SK-N-SH (cell line): ENCODE measurements at regions not wholly inside any gene's neighbourhood (a gene's known extent, or its start where the extent isn't known, plus 50 kb on each side); places are given as distances from the start of the nearest gene placed in this dataset.

Experiments used
- CTCF ChIA-PET: fragments of 300-600, 350-600 bp; formaldehyde crosslinking; extraction: SDS; loops from one replicate; lab custom pipeline; 2021; lab: Yijun Ruan, JAX
- POLR2A ChIA-PET: fragments of 350-600 bp; sonication (Branson Sonifier 250); formaldehyde crosslinking; extraction: SDS; loops from one replicate; lab custom pipeline; 2020; ENCODE audit warnings: antibody characterized with exemption, inconsistent platforms; lab: Yijun Ruan, JAX
- DNase-seq: peaks from one replicate; pipeline ENCODE4 v3.0.0; 2012
- H2AFZ ChIP-seq: fragments of 200-600 bp; sonication (generic); 2 replicates; pipeline ENCODE4 v1.8.1; 2016; ENCODE audit warnings: antibody characterized with exemption, mild to moderate bottlenecking, low read depth
- H3F3A ChIP-seq: fragments of 200-600 bp; sonication (generic); replicated peaks from 2 replicates; pipeline ENCODE3; 2016; ENCODE audit warnings: antibody characterized with exemption, mild to moderate bottlenecking; ENCODE audit not compliant: insufficient read depth
- H3K27ac ChIP-seq, 2 experiments: fragments of 200-500 bp in 1 of 2; fragments of 200-600 bp in 1 of 2; sonication (Bioruptor generic) in 1 of 2; sonication (generic), shearing (Covaris generic) in 1 of 2; 2 replicates each; pipeline versions ENCODE4 v1.5.1 to v1.6.1; 2014 to 2016; ENCODE audit warnings: low read depth in 2 of 2, inconsistent platforms in 1 of 2, low read length in 1 of 2, mild to moderate bottlenecking in 1 of 2, mixed read lengths in 1 of 2
- H3K27me3 ChIP-seq: fragments of 200-600 bp; sonication (generic), shearing (Covaris generic); 2 replicates; pipeline ENCODE4 v1.6.1; 2016; ENCODE audit warnings: mixed run types; ENCODE audit not compliant: insufficient read depth
- H3K36me3 ChIP-seq, 2 experiments: fragments of 200-500 bp in 1 of 2; fragments of 200-600 bp in 1 of 2; sonication (Bioruptor generic) in 1 of 2; sonication (generic) in 1 of 2; replicated peaks in 1 of 2; 2 replicates each; pipeline versions ENCODE3 to v1.5.1; 2014 to 2016; ENCODE audit warnings: low read length in 1 of 2, mild to moderate bottlenecking in 1 of 2; ENCODE audit not compliant: insufficient read depth in 2 of 2, control insufficient read depth in 1 of 2
- H3K4me1 ChIP-seq, 2 experiments: fragments of 200-500 bp in 1 of 2; fragments of 200-600 bp in 1 of 2; sonication (Bioruptor generic) in 1 of 2; sonication (generic), shearing (Covaris generic) in 1 of 2; 2 replicates each; pipeline versions ENCODE4 v1.5.1 to v1.6.1; 2014 to 2016; ENCODE audit warnings: low read depth in 1 of 2, low read length in 1 of 2, mixed run types in 1 of 2; ENCODE audit not compliant: insufficient read depth in 2 of 2, control insufficient read depth in 1 of 2
- H3K4me2 ChIP-seq: fragments of 200-600 bp; sonication (generic), shearing (Covaris generic); 2 replicates; pipeline ENCODE4 v1.6.1; 2017; ENCODE audit warnings: mixed run types
- H3K4me3 ChIP-seq, 2 experiments: fragments of 200-500 bp in 1 of 2; fragments of 200-600 bp in 1 of 2; sonication (Bioruptor generic) in 1 of 2; sonication (generic), shearing (Covaris generic) in 1 of 2; 2 replicates each; pipeline versions ENCODE4 v1.5.1 to v1.8.1; 2014 to 2016; ENCODE audit warnings: low read depth in 2 of 2, inconsistent platforms in 1 of 2, low read length in 1 of 2, mild to moderate bottlenecking in 1 of 2, mixed read lengths in 1 of 2, moderate library complexity in 1 of 2
- H3K79me2 ChIP-seq: fragments of 200-600 bp; sonication (generic); 2 replicates; pipeline ENCODE4 v1.8.1; 2017; ENCODE audit warnings: mild to moderate bottlenecking; ENCODE audit not compliant: insufficient read depth
- H3K9ac ChIP-seq: fragments of 200-600 bp; sonication (generic); 2 replicates; pipeline ENCODE4 v1.6.1; 2017; ENCODE audit warnings: mixed run types
- H3K9me2 ChIP-seq: fragments of 200-600 bp; sonication (generic); 2 replicates; pipeline ENCODE4 v1.6.1; 2017; ENCODE audit warnings: mixed run types
- H3K9me3 ChIP-seq: fragments of 200-600 bp; sonication (generic); 2 replicates; pipeline ENCODE4 v1.6.1; 2017; ENCODE audit warnings: mixed run types, mild to moderate bottlenecking, moderate library complexity
- H4K20me1 ChIP-seq: fragments of 200-600 bp; sonication (generic); 2 replicates; pipeline ENCODE4 v1.6.1; 2017; ENCODE audit warnings: mild to moderate bottlenecking, mixed run types; ENCODE audit not compliant: insufficient read depth
- CTCF ChIP-seq: fragments of 200-600 bp; sonication (generic); IDR thresholded peaks from 2 replicates; pipeline ENCODE4 v1.6.1; 2017; ENCODE audit warnings: antibody characterized with exemption, mild to moderate bottlenecking, moderate library complexity
- EZH2phosphoT487 ChIP-seq: fragments of 200-600 bp; sonication (generic); IDR thresholded peaks from 2 replicates; pipeline ENCODE4 v1.6.1; 2017; ENCODE audit warnings: low read depth, mixed run types, mild to moderate bottlenecking, antibody characterized with exemption, moderate library complexity, borderline replicate concordance
- GABPA ChIP-seq: IDR thresholded peaks from 2 replicates; pipeline ENCODE4 v1.4.0; 2012; ENCODE audit warnings: low read depth, mild to moderate bottlenecking
- MEF2A ChIP-seq: IDR thresholded peaks from 2 replicates; pipeline ENCODE4 v1.4.0; 2012; ENCODE audit warnings: low read depth, borderline replicate concordance
- RAD21 ChIP-seq: IDR thresholded peaks from 2 replicates; pipeline ENCODE4 v1.6.1; 2012; ENCODE audit warnings: mild to moderate bottlenecking, low read length
- RXRA ChIP-seq: IDR thresholded peaks from 2 replicates; pipeline ENCODE4 v1.4.0; 2012; ENCODE audit warnings: low read depth, mild to moderate bottlenecking, borderline replicate concordance
- SMC3 ChIP-seq: IDR thresholded peaks from 2 replicates; pipeline ENCODE4 v1.6.1; 2012; ENCODE audit warnings: low read depth, low read length, improper control_type of control experiment
- TEAD4 ChIP-seq: IDR thresholded peaks from 2 replicates; pipeline ENCODE4 v1.4.0; 2012; ENCODE audit warnings: mild to moderate bottlenecking, borderline replicate concordance; ENCODE audit not compliant: insufficient read depth
- YY1 ChIP-seq: IDR thresholded peaks from 2 replicates; pipeline ENCODE4 v1.4.0; 2012; ENCODE audit warnings: low read depth, mild to moderate bottlenecking
- ZBTB33 ChIP-seq: IDR thresholded peaks from 2 replicates; pipeline ENCODE4 v1.4.0; 2012; ENCODE audit warnings: low read depth, borderline replicate concordance
- WGBS: methylation state at CpG from one replicate; pipeline ENCODE4 v1.1.6; 2017; ENCODE audit warnings: low lambda C conversion rate; 5-methylcytosine and 5-hydroxymethylcytosine counted together
- TF ChIP-seq, protein P1 (sequence below): IDR thresholded peaks from 2 replicates; pipeline ENCODE4 v1.4.0; 2012; ENCODE audit warnings: low read depth, borderline replicate concordance

DNA sequence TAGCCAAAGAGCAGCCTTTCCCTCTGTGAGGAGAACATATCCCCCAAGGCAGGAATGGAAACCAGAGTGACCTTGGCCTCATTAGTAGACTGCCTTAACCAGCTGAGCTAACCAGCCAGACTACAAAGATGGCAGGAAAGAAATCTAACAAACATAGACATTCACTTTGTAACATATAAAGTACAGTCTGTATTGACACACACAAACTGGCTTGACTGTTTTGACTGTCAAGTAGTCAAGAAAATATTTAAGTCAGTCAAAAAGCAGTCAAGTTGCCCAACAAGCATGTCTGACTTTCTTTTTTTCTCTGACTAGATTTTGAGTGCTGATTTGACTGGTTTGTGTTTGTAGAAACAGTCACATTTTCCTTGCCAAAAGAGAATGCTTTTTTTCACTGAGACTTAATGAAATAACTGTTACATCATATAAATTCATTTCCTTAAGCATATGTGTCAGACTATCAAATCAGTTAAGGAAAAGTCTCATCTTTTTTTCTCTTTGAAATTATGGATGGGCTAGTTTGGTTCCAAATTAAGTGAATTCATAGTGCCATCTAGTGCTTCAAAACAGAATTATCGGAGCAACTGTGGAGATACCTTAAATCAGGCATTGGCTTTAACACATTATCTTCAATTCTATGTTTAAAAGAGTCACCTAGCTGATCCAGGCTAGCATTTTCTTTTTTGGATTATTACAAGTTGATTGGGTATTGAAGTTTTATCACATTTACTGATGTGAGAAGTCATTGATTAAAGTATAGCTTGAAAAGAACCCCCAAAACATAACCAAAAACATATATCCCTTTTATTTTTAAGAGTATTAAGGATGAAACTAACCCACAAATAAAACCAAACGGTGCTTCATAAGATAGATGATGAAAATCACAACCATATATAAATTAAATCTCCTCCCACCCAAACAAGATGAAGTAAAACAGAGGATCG lies 75.0 kb downstream of the ATP6V1G3 start:
- ChIA-PET POLR2A (no interaction called here), CTCF (interaction anchor here (0.6 to 4.0 kb wide), 20 partner anchors 14 to 877 kb away, joined by 3 to 20 read pairs (median 3); partner anchors contain the start of gene NEK7)
- Histone ChIP-seq H3K27ac (peak overlapping the region; percentile 36 to 44; a peak in 3 of 4 replicates), H3K4me1 (peaks cover 11 to 14% of the 10 kb centered on the region in 2 experiments), H2AFZ (peak overlapping the region; percentile 15), H3K79me2 (no peaks in the 10 kb centered on the region), H4K20me1 (no peaks in the 10 kb centered on the region), H3F3A (peaks cover 11% of the 10 kb centered on the region), H3K27me3 (no peaks in the 10 kb centered on the region), H3K4me3 (no peak overlapping the region; a peak in 1 of 4 replicates), H3K9ac (no peak overlapping the region), H3K9me3 (no peaks in the 10 kb centered on the region), H3K36me3 (no peaks in the 10 kb centered on the region), H3K9me2 (no peaks in the 10 kb centered on the region), H3K4me2 (no peak overlapping the region)
- TF ChIP-seq CTCF (peak; percentile 80), ZBTB33 (no peak), RAD21 (peak; percentile 86), RXRA (no peak; the same call in 1 of the 2 replicates), SMC3 (peak; percentile 76), MEF2A (no peak), YY1 (no peak), TEAD4 (no peak)
- TF ChIP-seq, protein P1, sequence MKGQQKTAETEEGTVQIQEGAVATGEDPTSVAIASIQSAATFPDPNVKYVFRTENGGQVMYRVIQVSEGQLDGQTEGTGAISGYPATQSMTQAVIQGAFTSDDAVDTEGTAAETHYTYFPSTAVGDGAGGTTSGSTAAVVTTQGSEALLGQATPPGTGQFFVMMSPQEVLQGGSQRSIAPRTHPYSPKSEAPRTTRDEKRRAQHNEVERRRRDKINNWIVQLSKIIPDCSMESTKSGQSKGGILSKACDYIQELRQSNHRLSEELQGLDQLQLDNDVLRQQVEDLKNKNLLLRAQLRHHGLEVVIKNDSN, result no peak
- peak; percentile 20 for DNase-seq
- 33% methylated on average over 3 of the region's 3 CpGs for WGBS

- Histone ChIP-seq H3K27me3 (no peaks in the 10 kb centered on the region), H3K9ac (no peak overlapping the region), H3K36me3 (no peaks in the 10 kb centered on the region), H3K4me3 (no peak overlapping the region), H3K9me2 (no peaks in the 10 kb centered on the region), H3K9me3 (no peaks in the 10 kb centered on the region), H3K4me1 (peaks cover 11 to 14% of the 10 kb centered on the region in 2 experiments), H3K79me2 (no peaks in the 10 kb centered on the region), H3K27ac (no peak overlapping the region), H3K4me2 (no peak overlapping the region), H2AFZ (no peak overlapping the region), H4K20me1 (no peaks in the 10 kb centered on the region), H3F3A (peaks cover 11% of the 10 kb centered on the region)
- ChIA-PET CTCF (interaction anchor here (0.9 to 4.0 kb wide), 7 partner anchors 51 to 849 kb away, joined by 3 to 20 read pairs (median 5); no protein-coding TSS in a partner anchor), POLR2A (no interaction called here)
- TF ChIP-seq GABPA (no peak), EZH2phosphoT487 (no peak)
- DNase-seq, result no peak
These were observed 76.8 kb downstream of the ATP6V1G3 start for GRCh38 chr1:198463709-198464108.
